Mononuclear cell (primary cell): ENCODE measurements at regions not wholly inside any gene's neighbourhood (a gene's known extent, or its start where the extent isn't known, plus 50 kb on each side); places are given as distances from the start of the nearest gene placed in this dataset.

Source experiments
- H3K27me3 ChIP-seq: 2 replicates; pipeline ENCODE4 v1.6.0; 2011; ENCODE audit warnings: low read length, control low read depth; ENCODE audit not compliant: insufficient read depth
- H3K4me1 ChIP-seq: 2 replicates; pipeline ENCODE4 v1.5.1; 2011; ENCODE audit warnings: mild to moderate bottlenecking, low read length, control low read depth; ENCODE audit not compliant: insufficient read depth
- H3K4me3 ChIP-seq: 2 replicates; pipeline ENCODE4 v1.5.1; 2011; ENCODE audit warnings: mild to moderate bottlenecking, low read length, moderate library complexity
- H3K9me3 ChIP-seq: 2 replicates; pipeline ENCODE4 v1.5.1; 2011; ENCODE audit warnings: low read depth, mild to moderate bottlenecking, control low read depth, low read length

DNA sequence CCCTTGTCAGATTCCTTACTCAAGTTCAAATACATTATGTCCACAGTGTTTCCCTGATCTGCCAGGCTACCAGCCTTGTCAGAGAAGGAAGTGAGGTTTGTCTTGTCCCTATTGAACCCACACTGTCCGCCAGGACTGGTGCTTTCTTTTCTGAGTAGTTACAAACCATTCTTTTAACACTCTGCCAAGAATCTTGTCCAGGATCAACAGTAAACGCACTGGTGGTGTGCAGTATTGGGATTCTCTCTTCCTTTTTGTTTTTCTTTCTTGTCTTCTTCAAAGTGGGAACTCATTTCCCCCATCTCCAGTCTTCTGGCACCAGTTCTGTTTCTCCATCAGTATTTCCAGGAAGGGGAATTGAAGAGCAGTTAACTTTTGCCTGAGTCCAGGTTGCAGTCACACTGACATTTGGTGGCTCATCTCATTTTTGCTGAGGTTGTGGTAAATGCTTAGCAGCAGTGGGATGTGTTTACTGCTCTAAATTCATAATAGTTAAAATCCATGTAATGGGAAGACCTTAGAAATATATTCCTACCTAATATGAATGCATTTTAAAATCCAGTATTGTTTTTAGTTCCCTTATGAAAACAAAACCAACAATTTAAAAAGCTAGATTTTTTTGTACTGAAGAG, 295.3 kb downstream of the PRL start:
- Histone ChIP-seq H3K27me3 (no peaks in the 10 kb centered on the region), H3K9me3 (no peaks in the 10 kb centered on the region), H3K4me1 (no peaks in the 10 kb centered on the region), H3K4me3 (no peak overlapping the region)

DNA sequence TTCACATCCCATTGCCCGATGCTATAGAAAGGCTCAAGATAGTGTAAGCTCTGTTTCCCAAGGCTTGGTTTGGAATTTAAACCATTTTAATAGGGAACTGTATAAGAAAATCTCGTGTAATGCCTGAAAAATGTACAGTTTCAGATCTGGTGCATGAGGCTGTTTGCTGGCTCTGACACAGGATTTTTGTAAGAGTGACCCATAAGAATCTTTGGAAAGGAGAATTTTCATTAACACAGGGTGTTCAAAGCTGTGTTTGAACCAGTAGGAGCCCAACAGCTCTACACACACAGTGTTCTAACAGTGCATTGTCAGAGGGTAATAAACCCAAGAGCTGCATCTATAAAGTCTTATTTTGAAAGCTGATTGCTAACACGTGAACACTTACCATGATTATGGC, 293.5 kb downstream of the PRL start:
- Histone ChIP-seq H3K4me1 (no peaks in the 10 kb centered on the region), H3K27me3 (no peaks in the 10 kb centered on the region), H3K9me3 (no peaks in the 10 kb centered on the region), H3K4me3 (no peak overlapping the region)

GRCh38 chr6:22006795-22007194, 290.0 kb downstream of the PRL start:
- H3K4me1 ChIP-seq: no peaks in the 10 kb centered on the region
- H3K27me3 ChIP-seq: no peaks in the 10 kb centered on the region
- no peaks in the 10 kb centered on the region for H3K9me3 ChIP-seq
- no peak overlapping the region for H3K4me3 ChIP-seq

DNA sequence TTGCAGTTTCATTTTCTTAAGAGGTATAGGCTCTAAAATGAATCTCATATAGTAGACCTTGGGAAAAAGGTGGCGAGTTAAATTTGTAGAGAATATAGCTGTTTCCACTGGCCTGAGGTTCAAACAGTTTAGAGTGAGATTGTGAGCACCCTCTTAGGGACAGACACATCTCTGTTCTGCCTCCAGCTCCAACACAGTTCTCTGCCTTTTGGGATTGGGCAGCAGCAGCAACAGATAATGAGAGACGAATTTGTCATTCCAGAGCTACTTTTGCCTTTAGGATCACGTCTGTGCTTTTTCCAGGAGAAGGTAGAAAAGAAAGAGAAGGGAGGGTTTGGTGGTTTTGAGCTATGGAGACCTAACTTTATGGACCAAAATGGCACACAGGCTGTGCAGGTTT, 289.4 kb downstream of the PRL start:
- no peaks in the 10 kb centered on the region for H3K4me1 ChIP-seq
- no peak overlapping the region for H3K4me3 ChIP-seq
- no peaks in the 10 kb centered on the region for H3K9me3 ChIP-seq
- H3K27me3 ChIP-seq: no peaks in the 10 kb centered on the region

- H3K27me3 ChIP-seq: no peaks in the 10 kb centered on the region
- no peak overlapping the region for H3K4me3 ChIP-seq
- no peaks in the 10 kb centered on the region for H3K9me3 ChIP-seq
- no peaks in the 10 kb centered on the region for H3K4me1 ChIP-seq
Measured at GRCh38 chr6:22008248-22008836, 288.5 kb downstream of the PRL start.

GRCh38 chr6:22010102-22010501, 286.7 kb downstream of the PRL start:
- Histone ChIP-seq H3K9me3 (no peaks in the 10 kb centered on the region), H3K27me3 (no peaks in the 10 kb centered on the region), H3K4me3 (no peak overlapping the region), H3K4me1 (no peaks in the 10 kb centered on the region)

GRCh38 chr6:22015216-22015615, 281.6 kb downstream of the PRL start:
- Histone ChIP-seq H3K4me3 (no peak overlapping the region), H3K9me3 (no peaks in the 10 kb centered on the region), H3K4me1 (no peaks in the 10 kb centered on the region), H3K27me3 (no peaks in the 10 kb centered on the region)

DNA sequence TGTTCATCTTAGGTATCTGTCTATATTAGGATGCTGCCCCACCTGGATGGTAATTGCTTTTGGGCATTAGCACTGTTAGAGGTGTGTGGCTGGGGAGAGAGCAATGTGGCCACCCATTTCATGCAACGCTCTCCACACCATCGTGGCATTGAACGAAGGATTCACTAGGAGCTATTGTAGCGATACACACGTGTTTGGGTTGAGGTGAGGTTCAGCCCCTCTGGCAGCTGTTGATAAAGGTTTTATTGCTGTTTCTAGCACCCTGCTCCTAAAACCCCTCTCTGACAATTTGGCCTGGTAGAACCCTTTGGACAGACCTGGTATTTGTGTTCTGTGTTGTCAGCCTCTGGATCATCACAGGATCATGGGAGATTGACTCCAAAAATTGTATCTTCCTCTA, 280.9 kb downstream of the PRL start:
- Histone ChIP-seq H3K9me3 (no peaks in the 10 kb centered on the region), H3K4me1 (peaks cover 5% of the 10 kb centered on the region), H3K27me3 (no peaks in the 10 kb centered on the region), H3K4me3 (no peak overlapping the region)

- no peak overlapping the region for H3K4me3 ChIP-seq
- peaks cover 8% of the 10 kb centered on the region for H3K4me1 ChIP-seq
Measured at GRCh38 chr6:22017272-22017671, 279.6 kb downstream of the PRL start.

GRCh38 chr6:22017766-22018165, 279.1 kb downstream of the PRL start:
- H3K27me3 ChIP-seq: no peaks in the 10 kb centered on the region
- H3K4me1 ChIP-seq: peaks cover 8% of the 10 kb centered on the region
- no peak overlapping the region for H3K4me3 ChIP-seq
- H3K9me3 ChIP-seq: no peaks in the 10 kb centered on the region

More at GRCh38 chr6:22017272-22017671, 279.6 kb downstream of the PRL start:
- Histone ChIP-seq H3K27me3 (no peaks in the 10 kb centered on the region), H3K9me3 (no peaks in the 10 kb centered on the region)

DNA sequence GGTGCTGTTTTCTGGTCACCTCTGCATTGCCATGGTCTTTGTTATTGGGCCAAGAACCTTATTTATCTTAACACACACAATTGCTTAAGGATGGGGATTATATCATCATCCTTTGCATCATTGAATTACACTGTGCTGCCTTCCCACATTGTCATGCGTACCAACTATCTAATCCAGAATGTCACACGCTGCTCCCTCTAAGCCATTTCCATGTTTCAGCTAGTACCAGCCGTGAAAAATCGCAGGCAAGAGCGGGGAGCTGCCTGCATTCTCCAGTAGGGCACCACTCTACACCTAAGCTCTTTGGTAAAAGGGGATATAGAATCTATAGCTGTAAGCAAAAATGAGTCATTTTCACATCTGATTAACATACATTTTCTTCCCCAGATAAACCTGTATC, 277.0 kb downstream of the PRL start:
- no peaks in the 10 kb centered on the region for H3K27me3 ChIP-seq
- H3K4me3 ChIP-seq: no peak overlapping the region
- peaks cover 19% of the 10 kb centered on the region for H3K4me1 ChIP-seq
- H3K9me3 ChIP-seq: no peaks in the 10 kb centered on the region

GRCh38 chr6:22020299-22021003, 276.4 kb downstream of the PRL start:
- Histone ChIP-seq H3K4me1 (peaks cover 24% of the 10 kb centered on the region), H3K4me3 (no peak overlapping the region), H3K27me3 (no peaks in the 10 kb centered on the region), H3K9me3 (no peaks in the 10 kb centered on the region)

GRCh38 chr6:22021966-22022365, 274.9 kb downstream of the PRL start:
- Histone ChIP-seq H3K27me3 (no peaks in the 10 kb centered on the region), H3K4me1 (peaks cover 38% of the 10 kb centered on the region), H3K9me3 (no peaks in the 10 kb centered on the region), H3K4me3 (no peak overlapping the region)

GRCh38 chr6:22023937-22024336, 272.9 kb downstream of the PRL start:
- Histone ChIP-seq H3K4me1 (peaks cover 57% of the 10 kb centered on the region), H3K4me3 (no peak overlapping the region), H3K9me3 (no peaks in the 10 kb centered on the region), H3K27me3 (no peaks in the 10 kb centered on the region)

GRCh38 chr6:22024973-22025467, 271.8 kb downstream of the PRL start:
- H3K27me3 ChIP-seq: no peaks in the 10 kb centered on the region
- H3K4me3 ChIP-seq: no peak overlapping the region
- H3K9me3 ChIP-seq: no peaks in the 10 kb centered on the region
- H3K4me1 ChIP-seq: peaks cover 57% of the 10 kb centered on the region
